HG03460 (cell line): ENCODE measurements at regions not wholly inside any gene's neighbourhood (a gene's known extent, or its start where the extent isn't known, plus 50 kb on each side); places are given as distances from the start of the nearest gene placed in this dataset.
"Not testable (repeated sequence)": the region's sequence is repeated elsewhere in the genome, so short reads cannot be mapped to it uniquely, and the experiment has no call there.

ENCODE experiments used
- ATAC-seq: cut with Tn5 transposase; IDR thresholded peaks from one replicate; pipeline ENCODE4 v1.9.1; 2021; ENCODE audit not compliant: unreplicated experiment

DNA sequence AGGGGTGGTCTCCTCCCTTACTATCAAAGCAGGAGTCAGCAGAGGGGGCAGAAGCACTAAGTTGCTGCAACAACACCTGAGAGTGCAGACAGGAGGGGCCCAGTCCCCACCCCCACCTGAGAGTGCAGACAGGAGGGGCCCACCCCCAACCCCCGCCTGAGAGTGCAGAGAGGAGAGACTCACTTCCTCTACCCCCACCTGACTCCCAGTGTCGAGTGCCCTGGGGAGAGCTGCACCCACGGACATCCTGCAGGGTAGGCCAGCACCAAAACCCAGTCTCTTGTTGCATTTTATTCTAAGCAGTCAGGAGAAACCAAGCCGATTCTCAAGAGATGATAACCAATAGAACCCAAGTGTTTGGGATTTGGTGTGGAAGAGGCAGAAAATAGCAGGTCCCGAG lies 78.4 kb downstream of the NAPG start:
- no peak for ATAC-seq

DNA sequence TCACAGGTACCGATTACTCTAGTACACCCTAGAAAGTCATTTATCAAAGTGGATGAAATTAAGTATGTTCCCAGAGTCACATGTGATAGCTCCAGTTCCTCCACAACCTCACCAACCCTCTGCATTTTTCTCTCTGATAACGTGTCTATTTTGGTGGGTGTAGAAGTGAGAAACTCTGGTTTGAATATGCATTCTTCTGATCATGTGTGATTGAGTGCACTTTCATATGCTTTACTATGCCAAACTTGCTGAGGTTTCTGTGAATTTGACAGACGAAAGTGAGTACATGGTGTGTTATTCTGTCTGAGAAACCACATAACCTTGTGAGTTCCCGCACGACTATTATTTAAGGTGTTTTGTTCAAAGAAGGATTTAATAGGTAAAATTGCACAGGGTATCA lies 81.1 kb downstream of the NAPG start:
- peak; percentile 62 for ATAC-seq

DNA sequence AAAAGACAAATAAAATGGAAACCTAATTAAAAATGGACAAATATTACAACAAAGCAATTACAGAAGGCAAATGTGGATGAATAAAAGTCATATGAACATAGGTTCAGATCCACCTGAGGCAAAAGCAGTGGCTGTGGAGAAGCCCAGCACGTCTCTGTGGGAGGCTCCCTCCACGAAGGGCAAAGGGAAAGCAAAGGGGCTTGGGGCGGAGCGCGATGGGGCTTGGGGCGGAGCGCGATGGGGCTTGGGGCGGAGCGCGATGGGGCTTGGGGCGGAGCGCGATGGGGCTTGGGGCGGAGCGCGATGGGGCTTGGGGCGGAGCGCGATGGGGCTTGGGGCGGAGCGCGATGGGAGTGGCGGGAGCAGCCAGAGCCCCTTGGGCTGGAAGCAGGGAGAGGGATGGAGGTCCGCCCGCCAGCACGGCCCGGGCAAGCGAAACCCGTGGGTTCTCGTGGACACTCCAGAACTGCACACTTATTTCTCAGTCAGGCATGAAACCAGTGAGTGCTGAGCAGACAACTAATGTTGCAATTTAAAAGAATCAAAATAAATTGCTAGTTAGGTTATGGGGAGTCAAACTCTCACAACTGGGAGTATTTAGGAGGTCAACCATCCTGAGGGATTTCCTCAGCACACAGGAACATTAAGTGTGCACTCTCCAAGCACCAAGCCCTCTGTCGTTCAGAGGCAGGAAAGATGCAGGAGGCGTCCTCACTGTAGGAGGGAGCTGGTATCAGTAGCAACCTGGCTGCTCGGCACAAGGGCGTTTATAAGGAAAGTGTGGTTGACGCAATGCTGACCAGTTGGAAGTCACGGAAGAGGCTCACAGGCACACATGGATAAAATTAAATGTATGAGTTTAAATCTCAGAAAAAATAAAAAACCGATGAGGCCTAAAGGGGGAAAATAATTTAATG lies 81.8 kb downstream of the NAPG start:
- ATAC-seq: not testable (repeated sequence)

DNA sequence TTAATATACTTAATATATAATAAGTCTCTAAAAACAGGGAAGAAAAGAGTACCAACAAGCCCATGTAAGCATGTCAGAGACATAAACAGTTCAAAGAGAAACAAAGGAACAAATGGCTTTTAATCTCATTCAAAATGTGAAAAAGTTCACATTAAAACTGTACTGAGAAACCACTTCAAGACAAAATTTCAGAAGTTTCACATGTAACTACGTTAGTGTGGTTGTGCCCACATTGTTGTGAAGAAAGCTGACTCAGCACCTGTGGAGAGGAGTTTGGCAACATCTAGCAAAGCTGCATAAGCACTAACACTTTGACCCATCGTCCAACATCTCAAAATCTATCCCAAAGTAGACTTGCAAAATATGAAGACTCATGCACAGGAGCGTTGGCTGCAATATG lies 82.6 kb downstream of the NAPG start:
- ATAC-seq: not testable (repeated sequence)

DNA sequence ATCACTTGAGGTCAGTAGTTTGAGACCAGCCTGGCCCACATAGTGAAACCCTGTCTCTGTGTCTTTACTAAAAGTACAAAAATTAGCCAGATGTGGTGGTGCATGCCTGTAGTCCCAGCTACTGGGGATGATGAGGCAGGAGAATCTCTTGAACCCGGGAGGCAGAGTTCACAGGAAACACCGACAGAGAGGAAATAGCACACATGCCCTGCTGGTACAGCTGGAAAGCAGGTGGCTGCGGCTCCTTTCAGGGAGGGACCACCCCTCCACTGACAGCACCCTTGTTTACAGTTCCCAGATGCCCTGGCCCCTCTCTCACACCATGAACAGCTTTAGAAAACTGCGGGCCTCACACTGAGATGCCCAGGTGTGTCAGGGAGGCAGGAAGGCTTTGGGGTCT lies 83.2 kb downstream of the NAPG start:
- ATAC-seq: not testable (repeated sequence)

DNA sequence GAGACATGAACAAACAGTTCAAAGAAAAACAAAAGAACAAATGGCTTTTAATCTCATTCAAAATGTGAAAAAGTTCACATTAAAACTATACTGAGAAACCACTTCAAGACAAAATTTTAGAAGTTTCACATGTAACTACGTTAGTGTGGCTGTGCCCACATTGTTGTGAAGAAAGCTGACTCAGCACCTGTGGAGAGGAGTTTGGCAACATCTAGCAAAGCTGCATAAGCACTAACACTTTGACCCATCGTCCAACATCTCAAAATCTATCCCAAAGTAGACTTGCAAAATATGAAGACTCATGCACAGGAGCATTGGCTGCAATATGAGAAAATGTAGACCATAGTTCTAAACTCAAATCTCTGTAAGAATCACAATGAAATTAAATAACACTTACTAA lies 87.4 kb downstream of the NAPG start:
- ATAC-seq: not testable (repeated sequence)

DNA sequence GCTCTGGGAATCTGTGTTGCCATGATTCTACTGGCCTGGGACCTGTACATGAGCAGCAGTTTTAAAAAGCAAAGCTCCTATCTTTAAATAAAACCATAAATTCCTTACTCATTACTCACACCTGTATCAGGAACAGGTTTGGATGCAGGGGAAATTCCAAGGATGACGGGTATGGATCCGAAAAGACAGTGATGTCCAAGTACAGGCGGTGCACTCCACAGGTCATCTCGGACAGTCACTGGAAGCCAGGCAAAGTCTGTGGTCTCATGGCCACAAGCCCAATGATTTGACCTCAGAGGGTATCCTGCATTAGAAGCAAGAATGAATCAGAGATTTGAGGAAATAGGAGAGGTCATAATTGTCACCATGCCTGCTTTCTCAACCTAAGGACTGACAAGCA lies 90.9 kb downstream of the NAPG start:
- not testable (repeated sequence) for ATAC-seq

DNA sequence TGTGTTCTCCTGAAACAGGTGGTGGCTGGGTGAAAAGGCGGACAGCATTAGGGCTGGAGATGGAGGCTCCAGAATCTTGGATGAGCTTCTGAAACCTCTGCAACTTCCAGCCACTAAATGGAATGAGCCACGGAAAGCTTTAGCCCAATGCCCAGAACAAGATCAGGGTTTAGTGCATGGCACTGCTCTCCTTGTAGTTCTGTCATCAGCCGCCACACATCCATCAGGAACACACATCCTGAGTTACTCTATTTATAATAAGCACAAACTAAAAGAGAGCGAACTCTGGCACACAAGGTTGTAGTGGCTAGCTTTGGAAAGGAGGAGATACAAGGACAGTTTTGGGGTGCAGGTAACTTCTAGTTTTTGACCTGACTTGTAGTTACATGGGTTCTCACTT lies 93.0 kb downstream of the NAPG start:
- ATAC-seq: not testable (repeated sequence)

DNA sequence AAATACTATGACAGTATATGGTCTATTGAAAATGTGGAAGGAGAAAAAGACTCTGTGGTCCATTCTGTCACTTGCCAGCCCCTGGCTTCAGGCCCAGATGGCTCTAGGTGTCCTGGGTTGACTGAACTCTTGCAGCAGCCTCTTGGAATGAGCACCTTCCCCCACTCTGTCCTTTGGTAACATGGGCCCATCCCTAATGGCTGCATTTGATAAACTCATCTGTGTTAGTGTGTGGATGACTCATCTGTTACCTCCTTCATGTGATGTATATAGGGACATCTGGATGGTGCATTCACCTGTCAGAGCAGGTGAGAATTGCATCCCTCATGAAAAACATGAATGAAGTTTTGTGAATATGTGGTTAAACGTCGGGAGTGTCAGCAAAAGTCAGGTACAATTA lies 93.5 kb downstream of the NAPG start:
- not testable (repeated sequence) for ATAC-seq

DNA sequence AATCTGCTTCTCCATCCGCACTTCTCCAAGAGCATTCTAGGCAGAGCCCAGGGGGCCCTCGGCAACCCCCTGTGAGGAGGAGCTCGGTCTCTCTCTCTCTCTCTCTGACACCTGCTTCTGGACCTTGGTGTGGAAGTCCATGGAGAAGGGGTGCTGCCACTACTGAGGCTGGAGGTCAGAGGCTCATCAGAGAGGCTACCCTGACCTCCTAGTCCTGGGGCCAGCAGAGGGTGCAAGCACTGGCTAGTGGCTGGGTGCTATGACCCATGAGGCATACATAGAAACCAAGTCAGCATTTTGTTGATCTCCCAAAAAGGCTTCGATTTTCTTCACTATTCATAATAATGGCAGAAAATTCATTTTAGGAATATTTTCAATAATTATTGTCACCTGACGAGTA lies 94.0 kb downstream of the NAPG start:
- ATAC-seq: not testable (repeated sequence)
